HEK293 (cell line): ENCODE measurements at regions not wholly inside any gene's neighbourhood (a gene's known extent, or its start where the extent isn't known, plus 50 kb on each side); places are given as distances from the start of the nearest gene placed in this dataset.

Experiments used
- CTCF ChIA-PET: fragments of 350-600 bp; formaldehyde crosslinking; extraction: SDS; loops from one replicate; lab custom pipeline; 2021; ENCODE audit warnings: antibody characterized with exemption; lab: Yijun Ruan, JAX
- POLR2A ChIA-PET: fragments of 300-600 bp; formaldehyde crosslinking; extraction: SDS; loops from one replicate; lab custom pipeline; 2020; ENCODE audit warnings: antibody characterized with exemption, inconsistent platforms; lab: Yijun Ruan, JAX
- H3K27ac ChIP-seq: fragments of 200-500 bp; sonication (Bioruptor generic); 2 replicates; pipeline ENCODE4 v1.5.1; 2014; ENCODE audit warnings: low read depth, low read length, control low read depth, inconsistent platforms; ENCODE audit errors: extremely low read depth
- H3K36me3 ChIP-seq, 2 experiments: fragments of 200-500 bp in 1 of 2; sonication (Bioruptor generic) in 1 of 2; 1 replicate in 1 of 2; 2 replicates in 1 of 2; pipeline ENCODE4 v1.5.1; 2014 to 2017; ENCODE audit warnings: inconsistent platforms in 2 of 2, low read length in 2 of 2; ENCODE audit not compliant: control insufficient read depth in 2 of 2, insufficient read depth in 1 of 2
- H3K4me1 ChIP-seq: fragments of 200-500 bp; sonication (Bioruptor generic); 2 replicates; pipeline ENCODE4 v1.5.1; 2014; ENCODE audit warnings: mild to moderate bottlenecking, low read length, inconsistent platforms; ENCODE audit not compliant: control insufficient read depth, insufficient read depth
- H3K4me3 ChIP-seq: 2 replicates; pipeline ENCODE4 v1.5.1; 2011; ENCODE audit warnings: low read depth, mild to moderate bottlenecking, control low read depth, low read length, moderate library complexity
- H3K9me3 ChIP-seq: fragments of 200-500 bp; sonication (Bioruptor generic); 2 replicates; pipeline ENCODE4 v1.5.1; 2014; ENCODE audit warnings: low read depth, low read length, inconsistent platforms; ENCODE audit not compliant: control insufficient read depth, insufficient read depth
- EGR2 ChIP-seq: fragments of 450-650 bp; formaldehyde crosslinking; IDR thresholded peaks from 2 replicates; pipeline ENCODE4 v1.5.1; 2016; ENCODE audit warnings: low read depth, missing biosample characterization, missing genetic modification characterization
- HOXA7 ChIP-seq: sonication (generic); formaldehyde crosslinking; IDR thresholded peaks from 2 replicates; pipeline ENCODE4 v1.8.1; 2022; ENCODE audit warnings: missing genetic modification reagents, borderline replicate concordance
- WT1 ChIP-seq: fragments of 450-650 bp; formaldehyde crosslinking; IDR thresholded peaks from 2 replicates; pipeline ENCODE4 v1.5.1; 2016; ENCODE audit warnings: missing biosample characterization, missing genetic modification characterization
- ZBTB8A ChIP-seq: fragments of 450-650 bp; formaldehyde crosslinking; IDR thresholded peaks from 2 replicates; pipeline ENCODE4 v1.5.1; 2016; ENCODE audit warnings: missing biosample characterization, missing genetic modification characterization
- ZNF138 ChIP-seq: fragments of 450-650 bp; formaldehyde crosslinking; IDR thresholded peaks from 2 replicates; pipeline ENCODE4 v1.5.1; 2016; ENCODE audit warnings: missing biosample characterization, missing genetic modification characterization, borderline replicate concordance
- ZNF24 ChIP-seq: fragments of 450-650 bp; formaldehyde crosslinking; IDR thresholded peaks from 2 replicates; pipeline ENCODE4 v1.5.1; 2016; ENCODE audit warnings: missing biosample characterization, missing genetic modification characterization
- ZNF433 ChIP-seq: fragments of 450-650 bp; formaldehyde crosslinking; IDR thresholded peaks from 2 replicates; pipeline ENCODE4 v1.5.1; 2016; ENCODE audit warnings: missing biosample characterization, missing genetic modification characterization, low read depth
- ZNF555 ChIP-seq: fragments of 450-650 bp; formaldehyde crosslinking; conservative IDR thresholded peaks from 2 replicates; pipeline ENCODE4 v1.5.1; 2017; ENCODE audit warnings: missing biosample characterization, mild to moderate bottlenecking, missing genetic modification characterization, inconsistent platforms
- ZNF560 ChIP-seq: fragments of 450-650 bp; formaldehyde crosslinking; IDR thresholded peaks from 2 replicates; pipeline ENCODE4 v1.5.1; 2017; ENCODE audit warnings: missing biosample characterization, missing genetic modification characterization, borderline replicate concordance
- ZNF610 ChIP-seq: fragments of 450-650 bp; formaldehyde crosslinking; IDR thresholded peaks from 2 replicates; pipeline ENCODE4 v1.5.1; 2016; ENCODE audit warnings: missing biosample characterization, missing genetic modification characterization, borderline replicate concordance
- ZNF670 ChIP-seq: fragments of 450-650 bp; formaldehyde crosslinking; IDR thresholded peaks from 2 replicates; pipeline ENCODE4 v1.5.1; 2016; ENCODE audit warnings: missing biosample characterization, missing genetic modification characterization, low read depth
- ZNF701 ChIP-seq: fragments of 450-650 bp; formaldehyde crosslinking; IDR thresholded peaks from 2 replicates; pipeline ENCODE4 v1.5.1; 2016; ENCODE audit warnings: missing biosample characterization, missing genetic modification characterization
- ZNF791 ChIP-seq: fragments of 450-650 bp; formaldehyde crosslinking; IDR thresholded peaks from 2 replicates; pipeline ENCODE4 v1.5.1; 2016; ENCODE audit warnings: missing biosample characterization, missing genetic modification characterization
- ZNF830 ChIP-seq: fragments of 450-650 bp; IDR thresholded peaks from 2 replicates; pipeline ENCODE4 v1.5.0; 2018; ENCODE audit warnings: missing biosample characterization, missing genetic modification characterization, low read depth, mild to moderate bottlenecking, moderate library complexity
- TF ChIP-seq, protein P1 (sequence below): fragments of 450-650 bp; formaldehyde crosslinking; IDR thresholded peaks from 2 replicates; pipeline ENCODE4 v1.5.1; 2017; ENCODE audit warnings: missing biosample characterization, missing genetic modification characterization
- TF ChIP-seq, protein P2 (sequence below): fragments of 450-650 bp; formaldehyde crosslinking; IDR thresholded peaks from 2 replicates; pipeline ENCODE4 v1.5.1; 2016; ENCODE audit warnings: missing biosample characterization, missing genetic modification characterization
- TF ChIP-seq, protein P3 (sequence below): fragments of 450-650 bp; formaldehyde crosslinking; IDR thresholded peaks from 2 replicates; pipeline ENCODE4 v1.5.1; 2016; ENCODE audit warnings: missing biosample characterization, missing genetic modification characterization
- TF ChIP-seq, protein P4 (sequence below): fragments of 450-650 bp; formaldehyde crosslinking; IDR thresholded peaks from 2 replicates; pipeline ENCODE4 v1.5.1; 2016; ENCODE audit warnings: missing biosample characterization, missing genetic modification characterization

DNA sequence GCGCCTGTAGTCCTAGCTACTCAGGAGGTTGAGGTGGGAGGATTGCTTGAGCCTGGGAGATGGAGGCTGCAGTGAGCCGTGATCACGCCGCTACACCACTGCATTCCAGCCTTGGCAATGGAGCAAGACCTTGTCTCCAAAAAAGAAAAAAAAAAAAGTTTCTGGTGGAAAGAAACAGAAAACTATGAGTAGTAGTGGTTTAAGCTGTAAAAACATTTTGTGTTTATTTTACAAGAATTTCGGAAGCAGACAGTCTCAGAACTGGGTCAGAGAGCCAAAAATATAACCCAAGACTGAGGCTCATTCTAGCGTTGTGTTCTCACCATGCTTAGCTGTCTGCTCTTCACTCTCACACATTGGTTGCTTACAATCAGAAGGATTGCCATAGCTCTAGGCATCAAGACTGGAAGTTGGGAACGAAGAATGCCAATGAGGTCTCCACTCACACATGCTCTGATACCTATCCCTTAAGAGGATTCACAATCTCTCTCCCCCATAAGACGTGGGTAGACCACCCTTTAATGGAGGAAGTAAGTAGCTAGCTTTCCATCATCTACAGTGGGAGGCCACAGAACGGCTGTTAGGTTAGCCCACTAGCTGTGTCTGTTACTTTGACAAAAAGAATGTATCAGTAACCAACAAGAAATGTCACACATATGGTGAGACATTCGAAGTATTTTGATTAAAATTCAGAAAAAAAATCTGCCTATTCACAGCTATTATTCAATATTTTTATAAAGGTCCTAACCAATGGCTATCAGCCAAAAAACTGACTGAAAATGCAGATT is 117.6 kb upstream of the RASSF8 start (continued):
- TF ChIP-seq, protein P1, sequence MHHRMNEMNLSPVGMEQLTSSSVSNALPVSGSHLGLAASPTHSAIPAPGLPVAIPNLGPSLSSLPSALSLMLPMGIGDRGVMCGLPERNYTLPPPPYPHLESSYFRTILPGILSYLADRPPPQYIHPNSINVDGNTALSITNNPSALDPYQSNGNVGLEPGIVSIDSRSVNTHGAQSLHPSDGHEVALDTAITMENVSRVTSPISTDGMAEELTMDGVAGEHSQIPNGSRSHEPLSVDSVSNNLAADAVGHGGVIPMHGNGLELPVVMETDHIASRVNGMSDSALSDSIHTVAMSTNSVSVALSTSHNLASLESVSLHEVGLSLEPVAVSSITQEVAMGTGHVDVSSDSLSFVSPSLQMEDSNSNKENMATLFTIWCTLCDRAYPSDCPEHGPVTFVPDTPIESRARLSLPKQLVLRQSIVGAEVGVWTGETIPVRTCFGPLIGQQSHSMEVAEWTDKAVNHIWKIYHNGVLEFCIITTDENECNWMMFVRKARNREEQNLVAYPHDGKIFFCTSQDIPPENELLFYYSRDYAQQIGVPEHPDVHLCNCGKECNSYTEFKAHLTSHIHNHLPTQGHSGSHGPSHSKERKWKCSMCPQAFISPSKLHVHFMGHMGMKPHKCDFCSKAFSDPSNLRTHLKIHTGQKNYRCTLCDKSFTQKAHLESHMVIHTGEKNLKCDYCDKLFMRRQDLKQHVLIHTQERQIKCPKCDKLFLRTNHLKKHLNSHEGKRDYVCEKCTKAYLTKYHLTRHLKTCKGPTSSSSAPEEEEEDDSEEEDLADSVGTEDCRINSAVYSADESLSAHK, result no peak
- TF ChIP-seq, protein P2, sequence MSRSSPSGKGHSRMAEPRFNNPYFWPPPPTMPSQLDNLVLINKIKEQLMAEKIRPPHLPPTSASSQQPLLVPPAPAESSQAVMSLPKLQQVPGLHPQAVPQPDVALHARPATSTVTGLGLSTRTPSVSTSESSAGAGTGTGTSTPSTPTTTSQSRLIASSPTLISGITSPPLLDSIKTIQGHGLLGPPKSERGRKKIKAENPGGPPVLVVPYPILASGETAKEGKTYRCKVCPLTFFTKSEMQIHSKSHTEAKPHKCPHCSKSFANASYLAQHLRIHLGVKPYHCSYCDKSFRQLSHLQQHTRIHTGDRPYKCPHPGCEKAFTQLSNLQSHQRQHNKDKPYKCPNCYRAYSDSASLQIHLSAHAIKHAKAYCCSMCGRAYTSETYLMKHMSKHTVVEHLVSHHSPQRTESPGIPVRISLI, result no peak
- no peak for TF ChIP-seq WT1
- no peak for TF ChIP-seq ZNF670 (tag by site-specific recombination)
- TF ChIP-seq ZNF24, result no peak
- TF ChIP-seq ZNF433, result no peak
- no peak for TF ChIP-seq ZNF610 (tag by site-specific recombination)

DNA sequence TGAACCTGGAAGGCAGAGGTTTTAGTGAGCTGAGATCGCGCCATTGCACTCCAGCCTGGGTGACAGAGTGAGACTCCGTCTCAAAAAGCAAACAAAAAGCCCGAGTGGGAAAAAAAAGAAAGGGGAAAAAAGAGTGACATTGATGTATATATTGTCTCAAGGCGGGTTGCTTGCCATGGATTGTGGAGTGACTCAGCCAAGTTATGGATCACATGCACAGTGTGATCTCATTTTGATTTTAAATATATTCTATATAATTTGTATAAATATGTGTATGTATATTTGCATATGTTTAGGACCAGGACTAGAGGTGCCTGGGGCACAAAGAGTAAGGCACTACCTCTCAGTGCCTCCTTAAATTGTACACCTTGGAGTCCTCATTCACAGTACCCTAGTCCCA is 116.2 kb upstream of the RASSF8 start:
- no peak overlapping the region for H3K27ac ChIP-seq
- ChIA-PET CTCF (no interaction called here), POLR2A (no interaction called here)
- no peaks in the 10 kb centered on the region for H3K36me3 ChIP-seq
- no peak overlapping the region for H3K4me3 ChIP-seq
- no peaks in the 10 kb centered on the region for H3K9me3 ChIP-seq
- H3K4me1 ChIP-seq, result peaks cover 5% of the 10 kb centered on the region
- TF ChIP-seq, protein P3, sequence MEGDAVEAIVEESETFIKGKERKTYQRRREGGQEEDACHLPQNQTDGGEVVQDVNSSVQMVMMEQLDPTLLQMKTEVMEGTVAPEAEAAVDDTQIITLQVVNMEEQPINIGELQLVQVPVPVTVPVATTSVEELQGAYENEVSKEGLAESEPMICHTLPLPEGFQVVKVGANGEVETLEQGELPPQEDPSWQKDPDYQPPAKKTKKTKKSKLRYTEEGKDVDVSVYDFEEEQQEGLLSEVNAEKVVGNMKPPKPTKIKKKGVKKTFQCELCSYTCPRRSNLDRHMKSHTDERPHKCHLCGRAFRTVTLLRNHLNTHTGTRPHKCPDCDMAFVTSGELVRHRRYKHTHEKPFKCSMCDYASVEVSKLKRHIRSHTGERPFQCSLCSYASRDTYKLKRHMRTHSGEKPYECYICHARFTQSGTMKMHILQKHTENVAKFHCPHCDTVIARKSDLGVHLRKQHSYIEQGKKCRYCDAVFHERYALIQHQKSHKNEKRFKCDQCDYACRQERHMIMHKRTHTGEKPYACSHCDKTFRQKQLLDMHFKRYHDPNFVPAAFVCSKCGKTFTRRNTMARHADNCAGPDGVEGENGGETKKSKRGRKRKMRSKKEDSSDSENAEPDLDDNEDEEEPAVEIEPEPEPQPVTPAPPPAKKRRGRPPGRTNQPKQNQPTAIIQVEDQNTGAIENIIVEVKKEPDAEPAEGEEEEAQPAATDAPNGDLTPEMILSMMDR (tag by site-specific recombination), result no peak
- TF ChIP-seq ZNF791 (tag by site-specific recombination), result no peak
- no peak for TF ChIP-seq ZNF555
- no peak for TF ChIP-seq ZNF701 (tag by site-specific recombination)
- TF ChIP-seq, protein P4, sequence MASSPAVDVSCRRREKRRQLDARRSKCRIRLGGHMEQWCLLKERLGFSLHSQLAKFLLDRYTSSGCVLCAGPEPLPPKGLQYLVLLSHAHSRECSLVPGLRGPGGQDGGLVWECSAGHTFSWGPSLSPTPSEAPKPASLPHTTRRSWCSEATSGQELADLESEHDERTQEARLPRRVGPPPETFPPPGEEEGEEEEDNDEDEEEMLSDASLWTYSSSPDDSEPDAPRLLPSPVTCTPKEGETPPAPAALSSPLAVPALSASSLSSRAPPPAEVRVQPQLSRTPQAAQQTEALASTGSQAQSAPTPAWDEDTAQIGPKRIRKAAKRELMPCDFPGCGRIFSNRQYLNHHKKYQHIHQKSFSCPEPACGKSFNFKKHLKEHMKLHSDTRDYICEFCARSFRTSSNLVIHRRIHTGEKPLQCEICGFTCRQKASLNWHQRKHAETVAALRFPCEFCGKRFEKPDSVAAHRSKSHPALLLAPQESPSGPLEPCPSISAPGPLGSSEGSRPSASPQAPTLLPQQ (tag by site-specific recombination), result no peak
- no peak for TF ChIP-seq ZNF560 (tag by site-specific recombination)
- no peak for TF ChIP-seq ZNF830 (tag by site-specific recombination)
- no peak for TF ChIP-seq EGR2 (tag by site-specific recombination)
- no peak for TF ChIP-seq ZNF138 (tag by site-specific recombination)
- no peak for TF ChIP-seq HOXA7 (CRISPR knock-in tag)
- TF ChIP-seq ZBTB8A (tag by site-specific recombination), result no peak
